ENCODE measurements at regions not wholly inside any gene's neighbourhood (a gene's known extent, or its start where the extent isn't known, plus 50 kb on each side); places are given as distances from the start of the nearest gene placed in this dataset.
"Not testable (repeated sequence)": the region's sequence is repeated elsewhere in the genome, so short reads cannot be mapped to it uniquely, and the experiment has no call there.

DNA sequence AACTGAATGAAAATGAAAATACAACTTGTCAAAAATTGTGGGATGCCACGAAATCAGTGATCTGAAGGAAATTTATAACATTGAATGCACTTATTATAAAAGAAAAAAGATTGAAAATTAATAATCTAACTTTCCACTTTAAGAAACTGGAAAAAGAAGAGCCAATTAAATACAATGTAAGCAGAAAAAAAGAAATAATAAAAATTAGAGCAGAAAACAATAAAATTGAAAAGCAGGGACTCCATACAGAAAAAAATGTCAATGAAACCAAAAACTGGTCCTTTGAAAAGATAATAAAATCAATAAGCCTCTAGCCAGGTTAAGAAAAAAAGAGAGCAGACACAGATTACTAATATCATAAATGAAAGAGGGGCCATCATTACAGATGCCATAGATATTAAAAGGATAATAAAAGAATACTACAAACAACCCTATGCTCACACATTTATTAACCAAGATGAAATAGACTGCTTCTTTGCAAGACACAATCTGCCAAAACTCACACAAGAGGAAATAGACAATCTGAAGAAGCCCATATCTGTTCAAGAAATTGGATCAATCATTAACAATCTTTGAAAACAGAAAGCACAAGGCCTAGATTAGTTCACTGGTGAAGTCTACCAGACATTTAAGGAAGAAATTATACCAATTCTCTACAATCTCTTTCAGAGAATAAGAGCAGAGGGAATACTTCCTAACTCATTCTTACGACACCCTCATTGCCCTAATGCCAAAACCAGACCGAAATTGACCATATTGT is 233.8 kb upstream of the NEBL start:
- no peaks in the 10 kb centered on the region for H3K4me1 ChIP-seq (ENCODE audit: control insufficient read depth in 1 of 2, extremely low read depth in 1 of 2, insufficient read depth in 2 of 2, low read length in 2 of 2)
- no peaks in the 10 kb centered on the region for H3K36me3 ChIP-seq (ENCODE audit: control insufficient read depth in 2 of 2, extremely low read depth in 1 of 2, insufficient read depth in 1 of 2, low read length in 1 of 2)
- Mint-ChIP-seq H3K9me3 (no peaks in the 10 kb centered on the region), H3K4me1 (no peaks in the 10 kb centered on the region), H3K27me3 (peaks cover 5 to 7% of the 10 kb centered on the region in 2 donors), H3K4me3 (no peak overlapping the region), H3K36me3 (no peaks in the 10 kb centered on the region), H3K27ac (no peak overlapping the region)
- H3K27me3 ChIP-seq (replicated peaks in 1 of 2; ENCODE audit: control insufficient read depth in 2 of 2, extremely low read depth in 1 of 2, insufficient read depth in 2 of 2, low read length in 1 of 2): peaks cover 0 to 3% of the 10 kb centered on the region in 2 experiments
- no peak for DNase-seq
- ChIA-PET CTCF (no interaction called here), POLR2A (no interaction called here)
- WGBS (ENCODE audit: insufficient coverage): 67% methylated on average over 2 of the region's 3 CpGs
- H3K9me3 ChIP-seq: no peaks in the 10 kb centered on the region
- H3K27ac ChIP-seq (ENCODE audit: low read length): no peak overlapping the region
- H3K4me3 ChIP-seq (ENCODE audit: control insufficient read depth in 1 of 2, extremely low read depth in 1 of 2, low read length in 1 of 2): no peak overlapping the region
- ATAC-seq (replicated peaks in 1 of 4): no peak

DNA sequence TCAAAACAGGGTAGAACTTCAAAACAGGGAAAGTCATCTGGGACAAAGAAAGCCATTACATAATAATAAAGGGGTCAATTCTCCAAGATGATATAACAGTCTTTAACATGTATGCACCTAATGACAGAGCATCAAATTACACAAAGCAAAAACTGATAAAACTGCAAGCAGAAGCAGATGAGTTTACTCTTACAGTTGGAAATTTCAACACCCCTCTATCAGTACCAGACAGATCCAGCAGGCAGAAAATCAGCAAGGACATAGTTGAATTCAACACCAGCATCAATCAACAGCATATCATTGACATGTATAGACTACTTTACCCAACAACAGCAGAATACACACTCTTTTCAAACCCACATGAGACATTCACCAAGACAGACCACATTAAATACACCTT is 233.0 kb upstream of the NEBL start:
- H3K4me3 ChIP-seq (ENCODE audit: control insufficient read depth in 1 of 2, extremely low read depth in 1 of 2, low read length in 1 of 2): no peak overlapping the region
- no peaks in the 10 kb centered on the region for H3K36me3 ChIP-seq (ENCODE audit: control insufficient read depth in 2 of 2, extremely low read depth in 1 of 2, insufficient read depth in 1 of 2, low read length in 1 of 2)
- ATAC-seq (replicated peaks in 1 of 4) (no peak), DNase-seq (no peak)
- Mint-ChIP-seq H3K9me3 (no peaks in the 10 kb centered on the region), H3K27ac (no peak overlapping the region), H3K27me3 (peaks cover 5% of the 10 kb centered on the region in 2 donors), H3K36me3 (no peaks in the 10 kb centered on the region), H3K4me1 (no peaks in the 10 kb centered on the region), H3K4me3 (no peak overlapping the region)
- H3K27me3 ChIP-seq (replicated peaks in 1 of 2; ENCODE audit: control insufficient read depth in 2 of 2, extremely low read depth in 1 of 2, insufficient read depth in 2 of 2, low read length in 1 of 2): no peaks in the 10 kb centered on the region
- ChIA-PET POLR2A (no interaction called here), CTCF (no interaction called here)
- no peaks in the 10 kb centered on the region for H3K9me3 ChIP-seq
- no peaks in the 10 kb centered on the region for H3K4me1 ChIP-seq (ENCODE audit: control insufficient read depth in 1 of 2, extremely low read depth in 1 of 2, insufficient read depth in 2 of 2, low read length in 2 of 2)
- H3K27ac ChIP-seq (ENCODE audit: low read length): no peak overlapping the region

DNA sequence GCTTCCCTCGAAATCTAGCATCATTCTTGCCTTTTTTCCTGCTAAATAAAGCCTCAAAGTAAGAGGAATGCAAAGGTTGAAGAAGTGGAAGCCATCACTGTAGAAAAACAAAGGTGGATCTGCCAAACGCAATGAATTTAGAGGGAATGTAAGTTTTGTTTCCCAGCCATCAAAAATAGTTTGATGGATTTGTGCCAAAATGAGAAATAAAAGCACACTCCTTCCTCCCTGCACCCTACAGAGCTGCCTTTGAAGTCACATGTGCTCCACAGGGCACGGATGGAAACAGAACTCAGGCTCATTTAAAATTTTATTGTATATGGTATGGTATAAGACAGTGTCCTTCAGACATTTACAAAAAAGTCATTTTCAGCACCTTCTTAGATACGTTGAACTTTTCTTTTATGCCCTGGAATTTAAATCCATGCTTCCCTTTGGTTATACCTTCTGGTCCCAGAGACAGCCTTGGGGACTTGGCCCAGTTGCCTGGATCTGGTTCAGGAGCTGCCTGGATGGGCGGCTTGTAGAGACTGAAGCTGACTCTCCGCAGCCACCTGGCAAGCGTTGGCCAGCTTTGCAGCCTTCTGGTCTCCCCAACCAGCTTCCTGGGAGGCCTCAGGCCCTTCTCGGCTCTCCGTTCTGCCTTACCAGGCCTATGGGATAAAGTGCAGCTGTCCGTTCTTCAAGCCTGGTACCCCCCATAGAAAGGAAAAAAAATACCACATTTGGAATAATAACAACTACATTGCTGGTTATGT is 228.5 kb upstream of the NEBL start:
- H3K4me3 ChIP-seq (ENCODE audit: control insufficient read depth in 1 of 2, extremely low read depth in 1 of 2, low read length in 1 of 2): no peak overlapping the region
- H3K9me3 ChIP-seq: no peaks in the 10 kb centered on the region
- DNase-seq (no peak), ATAC-seq (replicated peaks in 1 of 4) (no peak)
- no peaks in the 10 kb centered on the region for H3K27me3 ChIP-seq (replicated peaks in 1 of 2; ENCODE audit: control insufficient read depth in 2 of 2, extremely low read depth in 1 of 2, insufficient read depth in 2 of 2, low read length in 1 of 2)
- Mint-ChIP-seq H3K4me3 (no peak overlapping the region), H3K9me3 (no peaks in the 10 kb centered on the region), H3K27me3 (peaks cover 2 to 15% of the 10 kb centered on the region in 2 donors), H3K36me3 (no peaks in the 10 kb centered on the region), H3K27ac (no peak overlapping the region), H3K4me1 (no peaks in the 10 kb centered on the region)
- ChIA-PET POLR2A (no interaction called here), CTCF (no interaction called here)
- no peaks in the 10 kb centered on the region for H3K4me1 ChIP-seq (ENCODE audit: control insufficient read depth in 1 of 2, extremely low read depth in 1 of 2, insufficient read depth in 2 of 2, low read length in 2 of 2)
- H3K27ac ChIP-seq (ENCODE audit: low read length): no peak overlapping the region
- 85% methylated on average over 5 of the region's 10 CpGs for WGBS (ENCODE audit: insufficient coverage)
- no peaks in the 10 kb centered on the region for H3K36me3 ChIP-seq (ENCODE audit: control insufficient read depth in 2 of 2, extremely low read depth in 1 of 2, insufficient read depth in 1 of 2, low read length in 1 of 2)

DNA sequence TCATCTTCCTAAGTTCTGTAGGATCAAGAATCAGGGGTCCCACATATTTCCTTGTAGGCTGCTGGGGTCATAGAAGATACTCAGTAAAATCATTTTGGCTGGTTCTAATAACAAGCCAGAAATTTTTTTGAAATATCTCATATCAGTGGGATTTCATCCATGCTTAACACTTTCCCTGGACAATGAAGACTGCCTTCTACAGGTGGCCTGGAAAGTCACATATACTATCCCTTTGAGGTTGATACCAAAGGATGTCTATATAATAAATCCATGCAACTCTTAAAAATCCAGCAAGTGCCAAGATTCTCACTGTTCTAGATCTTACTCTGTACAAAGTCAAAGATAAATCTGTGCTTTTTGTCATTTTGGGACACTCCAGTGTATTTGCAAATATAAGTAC is 225.8 kb upstream of the NEBL start:
- no peaks in the 10 kb centered on the region for H3K4me1 ChIP-seq (ENCODE audit: control insufficient read depth in 1 of 2, extremely low read depth in 1 of 2, insufficient read depth in 2 of 2, low read length in 2 of 2)
- ATAC-seq (replicated peaks in 1 of 4) (no peak), DNase-seq (no peak)
- Mint-ChIP-seq H3K27me3 (peaks cover 2 to 20% of the 10 kb centered on the region in 2 donors), H3K27ac (no peak overlapping the region), H3K9me3 (no peaks in the 10 kb centered on the region), H3K4me1 (no peaks in the 10 kb centered on the region), H3K36me3 (no peaks in the 10 kb centered on the region), H3K4me3 (no peak overlapping the region)
- no peaks in the 10 kb centered on the region for H3K27me3 ChIP-seq (replicated peaks in 1 of 2; ENCODE audit: control insufficient read depth in 2 of 2, extremely low read depth in 1 of 2, insufficient read depth in 2 of 2, low read length in 1 of 2)
- CTCF ChIA-PET: no interaction called here
- POLR2A ChIA-PET: no interaction called here
- no peaks in the 10 kb centered on the region for H3K36me3 ChIP-seq (ENCODE audit: control insufficient read depth in 2 of 2, extremely low read depth in 1 of 2, insufficient read depth in 1 of 2, low read length in 1 of 2)
- H3K9me3 ChIP-seq: no peaks in the 10 kb centered on the region
- H3K4me3 ChIP-seq (ENCODE audit: control insufficient read depth in 1 of 2, extremely low read depth in 1 of 2, low read length in 1 of 2): no peak overlapping the region
- H3K27ac ChIP-seq (ENCODE audit: low read length): no peak overlapping the region

DNA sequence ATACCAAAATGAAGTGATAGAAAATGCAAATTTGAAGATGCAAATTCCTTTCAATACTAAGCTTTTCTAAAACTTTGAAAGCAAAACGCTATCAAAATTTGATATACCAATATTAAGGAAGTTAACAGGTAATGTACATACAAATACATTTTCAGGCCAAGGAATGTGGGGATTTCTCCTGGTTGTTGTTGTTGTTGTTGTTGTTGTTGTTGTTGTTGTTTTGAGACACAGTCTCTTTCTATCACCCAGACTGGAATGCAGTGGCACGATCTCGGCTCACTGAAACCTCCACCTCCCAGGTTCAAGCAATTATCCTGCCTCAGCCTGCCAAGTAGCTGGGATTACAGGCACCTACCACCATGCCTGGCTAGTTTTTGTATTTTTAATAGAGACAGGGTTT is 224.7 kb upstream of the NEBL start:
- H3K27ac Mint-ChIP-seq; H3K4me1 ChIP-seq (ENCODE audit: control insufficient read depth in 1 of 2, extremely low read depth in 1 of 2, insufficient read depth in 2 of 2, low read length in 2 of 2); DNase-seq; POLR2A ChIA-PET; H3K4me1 Mint-ChIP-seq; H3K9me3 Mint-ChIP-seq; CTCF ChIA-PET; H3K4me3 ChIP-seq (ENCODE audit: control insufficient read depth in 1 of 2, extremely low read depth in 1 of 2, low read length in 1 of 2); H3K36me3 ChIP-seq (ENCODE audit: control insufficient read depth in 2 of 2, extremely low read depth in 1 of 2, insufficient read depth in 1 of 2, low read length in 1 of 2); H3K27ac ChIP-seq (ENCODE audit: low read length); H3K9me3 ChIP-seq; ATAC-seq (replicated peaks in 1 of 4); H3K4me3 Mint-ChIP-seq; H3K27me3 ChIP-seq (replicated peaks in 1 of 2; ENCODE audit: control insufficient read depth in 2 of 2, extremely low read depth in 1 of 2, insufficient read depth in 2 of 2, low read length in 1 of 2); H3K36me3 Mint-ChIP-seq: not testable (repeated sequence)
- peaks cover 2 to 21% of the 10 kb centered on the region in 2 donors for H3K27me3 Mint-ChIP-seq
- no CpG with 5 or more reads among the region's 3 CpGs for WGBS (ENCODE audit: insufficient coverage)

GRCh38 chr10:21114683-21115082 is 217.6 kb upstream of the NEBL start:
- H3K27ac ChIP-seq (ENCODE audit: low read length): no peak overlapping the region
- ChIA-PET POLR2A (no interaction called here), CTCF (interaction anchor here in 1 of 2 donors (0.5 kb wide), 1 partner anchor 70 kb away, joined by 4 read pairs; no protein-coding TSS in a partner anchor)
- H3K9me3 Mint-ChIP-seq: no peaks in the 10 kb centered on the region
- H3K9me3 ChIP-seq: no peaks in the 10 kb centered on the region
- H3K27me3 ChIP-seq (replicated peaks in 1 of 2; ENCODE audit: control insufficient read depth in 2 of 2, extremely low read depth in 1 of 2, insufficient read depth in 2 of 2, low read length in 1 of 2): no peaks in the 10 kb centered on the region
- no peaks in the 10 kb centered on the region for H3K4me1 Mint-ChIP-seq
- H3K4me1 ChIP-seq (ENCODE audit: control insufficient read depth in 1 of 2, extremely low read depth in 1 of 2, insufficient read depth in 2 of 2, low read length in 2 of 2): no peaks in the 10 kb centered on the region
- H3K36me3 Mint-ChIP-seq: no peaks in the 10 kb centered on the region
- peaks cover 8 to 12% of the 10 kb centered on the region in 2 donors for H3K27me3 Mint-ChIP-seq
- WGBS (ENCODE audit: insufficient coverage): no CpG with 5 or more reads among the region's 4 CpGs
- H3K4me3 Mint-ChIP-seq: no peak overlapping the region
- no peaks in the 10 kb centered on the region for H3K36me3 ChIP-seq (ENCODE audit: control insufficient read depth in 2 of 2, extremely low read depth in 1 of 2, insufficient read depth in 1 of 2, low read length in 1 of 2)
- DNase-seq (no peak), ATAC-seq (replicated peaks in 1 of 4) (no peak)
- no peak overlapping the region for H3K4me3 ChIP-seq (ENCODE audit: control insufficient read depth in 1 of 2, extremely low read depth in 1 of 2, low read length in 1 of 2)
- no peak overlapping the region for H3K27ac Mint-ChIP-seq

Data from T-cell (primary cell).